HepG2 (cell line): ENCODE measurements at regions not wholly inside any gene's neighbourhood (a gene's known extent, or its start where the extent isn't known, plus 50 kb on each side); places are given as distances from the start of the nearest gene placed in this dataset.

ENCODE experiments used
- ZC3H13 ChIP-seq: sonication (generic); formaldehyde crosslinking; IDR thresholded peaks from 2 replicates; pipeline ENCODE4 v1.8.1; 2023; ENCODE audit warnings: mild to moderate bottlenecking, missing genetic modification reagents, moderate library complexity
- ZFAT ChIP-seq: sonication (generic); formaldehyde crosslinking; conservative IDR thresholded peaks from 2 replicates; pipeline ENCODE4 v1.8.1; 2023; ENCODE audit warnings: missing genetic modification reagents, inconsistent platforms
- TF ChIP-seq, protein P1 (sequence below), 2 experiments: fragments of 450-650 bp in 1 of 2; sonication (generic) in 1 of 2; formaldehyde crosslinking in 1 of 2; IDR thresholded peaks; 2 replicates each; pipeline versions ENCODE4 v1.6.1 to v1.8.0; 2016 to 2022; ENCODE audit warnings: antibody characterized with exemption in 1 of 2, mild to moderate bottlenecking in 1 of 2, missing genetic modification reagents in 1 of 2

DNA sequence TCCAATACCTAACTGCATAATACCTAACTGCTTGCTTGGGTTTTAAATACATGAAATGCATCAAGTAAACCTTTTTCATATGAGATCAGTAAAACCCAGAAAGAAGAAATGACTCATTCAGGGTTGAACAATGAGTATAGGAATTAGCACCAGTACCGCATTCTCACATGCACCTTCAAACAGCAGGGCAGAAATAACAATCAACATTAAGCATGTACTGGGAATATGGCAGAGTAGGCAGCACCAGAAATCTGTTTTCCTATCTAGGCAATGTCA is 850.3 kb upstream of the SORCS1 start (continued):
- TF ChIP-seq, protein P1, sequence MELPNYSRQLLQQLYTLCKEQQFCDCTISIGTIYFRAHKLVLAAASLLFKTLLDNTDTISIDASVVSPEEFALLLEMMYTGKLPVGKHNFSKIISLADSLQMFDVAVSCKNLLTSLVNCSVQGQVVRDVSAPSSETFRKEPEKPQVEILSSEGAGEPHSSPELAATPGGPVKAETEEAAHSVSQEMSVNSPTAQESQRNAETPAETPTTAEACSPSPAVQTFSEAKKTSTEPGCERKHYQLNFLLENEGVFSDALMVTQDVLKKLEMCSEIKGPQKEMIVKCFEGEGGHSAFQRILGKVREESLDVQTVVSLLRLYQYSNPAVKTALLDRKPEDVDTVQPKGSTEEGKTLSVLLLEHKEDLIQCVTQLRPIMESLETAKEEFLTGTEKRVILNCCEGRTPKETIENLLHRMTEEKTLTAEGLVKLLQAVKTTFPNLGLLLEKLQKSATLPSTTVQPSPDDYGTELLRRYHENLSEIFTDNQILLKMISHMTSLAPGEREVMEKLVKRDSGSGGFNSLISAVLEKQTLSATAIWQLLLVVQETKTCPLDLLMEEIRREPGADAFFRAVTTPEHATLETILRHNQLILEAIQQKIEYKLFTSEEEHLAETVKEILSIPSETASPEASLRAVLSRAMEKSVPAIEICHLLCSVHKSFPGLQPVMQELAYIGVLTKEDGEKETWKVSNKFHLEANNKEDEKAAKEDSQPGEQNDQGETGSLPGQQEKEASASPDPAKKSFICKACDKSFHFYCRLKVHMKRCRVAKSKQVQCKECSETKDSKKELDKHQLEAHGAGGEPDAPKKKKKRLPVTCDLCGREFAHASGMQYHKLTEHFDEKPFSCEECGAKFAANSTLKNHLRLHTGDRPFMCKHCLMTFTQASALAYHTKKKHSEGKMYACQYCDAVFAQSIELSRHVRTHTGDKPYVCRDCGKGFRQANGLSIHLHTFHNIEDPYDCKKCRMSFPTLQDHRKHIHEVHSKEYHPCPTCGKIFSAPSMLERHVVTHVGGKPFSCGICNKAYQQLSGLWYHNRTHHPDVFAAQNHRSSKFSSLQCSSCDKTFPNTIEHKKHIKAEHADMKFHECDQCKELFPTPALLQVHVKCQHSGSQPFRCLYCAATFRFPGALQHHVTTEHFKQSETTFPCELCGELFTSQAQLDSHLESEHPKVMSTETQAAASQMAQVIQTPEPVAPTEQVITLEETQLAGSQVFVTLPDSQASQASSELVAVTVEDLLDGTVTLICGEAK (IDR thresholded peaks at IDR 0.05) = no peak
- TF ChIP-seq, protein P1 (CRISPR knock-in tag; IDR thresholded peaks at IDR 0.05) = no peak
- no peak for TF ChIP-seq ZC3H13
- no peak for TF ChIP-seq ZFAT (CRISPR knock-in tag)
- TF ChIP-seq, all 625 proteins: peak for 0
